ENCODE measurements at regions not wholly inside any gene's neighbourhood (a gene's known extent, or its start where the extent isn't known, plus 50 kb on each side); places are given as distances from the start of the nearest gene placed in this dataset.

DNA sequence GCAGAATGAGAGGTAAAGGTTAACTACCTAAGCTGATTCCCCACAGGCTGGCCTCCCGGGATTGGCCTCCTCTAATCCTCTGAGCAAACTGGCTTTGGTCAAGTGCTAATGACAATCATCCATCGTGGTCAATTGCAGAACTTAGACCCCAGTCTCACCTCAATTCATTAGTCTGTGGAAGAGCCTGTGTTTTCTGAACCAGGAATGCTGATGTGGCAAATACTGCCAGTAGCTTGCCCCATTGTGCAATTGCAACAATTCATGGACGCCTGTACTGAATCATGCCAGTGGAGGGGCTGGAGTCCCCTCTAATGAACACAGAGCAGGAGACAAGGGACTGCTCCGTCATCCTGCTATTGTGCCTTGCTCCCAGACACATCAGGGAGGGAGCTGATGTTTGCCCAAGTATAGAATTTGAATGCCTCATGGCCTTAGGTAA, 1256.5 kb downstream of the EFNB2 start:
- no peak overlapping the region for H3K4me3 ChIP-seq (ENCODE audit: low read depth, poor library complexity, severe bottlenecking)
- TF ChIP-seq, protein P1, sequence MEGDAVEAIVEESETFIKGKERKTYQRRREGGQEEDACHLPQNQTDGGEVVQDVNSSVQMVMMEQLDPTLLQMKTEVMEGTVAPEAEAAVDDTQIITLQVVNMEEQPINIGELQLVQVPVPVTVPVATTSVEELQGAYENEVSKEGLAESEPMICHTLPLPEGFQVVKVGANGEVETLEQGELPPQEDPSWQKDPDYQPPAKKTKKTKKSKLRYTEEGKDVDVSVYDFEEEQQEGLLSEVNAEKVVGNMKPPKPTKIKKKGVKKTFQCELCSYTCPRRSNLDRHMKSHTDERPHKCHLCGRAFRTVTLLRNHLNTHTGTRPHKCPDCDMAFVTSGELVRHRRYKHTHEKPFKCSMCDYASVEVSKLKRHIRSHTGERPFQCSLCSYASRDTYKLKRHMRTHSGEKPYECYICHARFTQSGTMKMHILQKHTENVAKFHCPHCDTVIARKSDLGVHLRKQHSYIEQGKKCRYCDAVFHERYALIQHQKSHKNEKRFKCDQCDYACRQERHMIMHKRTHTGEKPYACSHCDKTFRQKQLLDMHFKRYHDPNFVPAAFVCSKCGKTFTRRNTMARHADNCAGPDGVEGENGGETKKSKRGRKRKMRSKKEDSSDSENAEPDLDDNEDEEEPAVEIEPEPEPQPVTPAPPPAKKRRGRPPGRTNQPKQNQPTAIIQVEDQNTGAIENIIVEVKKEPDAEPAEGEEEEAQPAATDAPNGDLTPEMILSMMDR (IDR thresholded peaks at IDR 0.05): no peak
- no peak for TF ChIP-seq POLR2A (IDR thresholded peaks at IDR 0.05)
- intact Hi-C loops (cut with DNase I; ENCODE audit: low total_unique reads): no loop called here
- WGBS, 2 donors: 85 to 88% methylated on average over 4 of the region's 4 CpGs
- no peak for DNase-seq (ENCODE audit: low spot score in 2 of 2)

DNA sequence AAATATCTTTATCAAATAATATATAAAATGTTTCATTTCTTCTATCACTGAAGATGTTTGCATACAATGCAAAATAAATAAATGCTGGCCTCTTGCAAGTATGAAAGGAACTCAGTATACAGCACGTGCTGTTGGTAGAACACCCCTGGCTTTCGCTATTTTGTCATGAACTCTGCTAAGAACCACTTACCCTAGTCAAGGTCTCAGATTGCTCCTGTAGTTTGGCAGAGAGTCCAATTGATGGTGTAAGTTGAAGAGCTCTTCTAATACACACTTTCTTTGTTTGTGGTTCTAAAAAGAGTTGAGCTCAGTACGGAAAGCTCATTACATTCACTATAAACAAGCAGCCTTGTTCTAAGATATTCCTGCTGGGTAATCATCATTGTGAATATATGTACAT, 1258.9 kb downstream of the EFNB2 start:
- no peak overlapping the region for H3K4me3 ChIP-seq (ENCODE audit: low read depth, poor library complexity, severe bottlenecking)
- DNase-seq (ENCODE audit: low spot score in 2 of 2): no peak
- 91 to 92% methylated on average over 3 of the region's 3 CpGs for WGBS, 2 donors
- intact Hi-C loops (cut with DNase I; ENCODE audit: low total_unique reads): no loop called here
- TF ChIP-seq, protein P1 (IDR thresholded peaks at IDR 0.05): no peak
- no peak for TF ChIP-seq POLR2A (IDR thresholded peaks at IDR 0.05)

DNA sequence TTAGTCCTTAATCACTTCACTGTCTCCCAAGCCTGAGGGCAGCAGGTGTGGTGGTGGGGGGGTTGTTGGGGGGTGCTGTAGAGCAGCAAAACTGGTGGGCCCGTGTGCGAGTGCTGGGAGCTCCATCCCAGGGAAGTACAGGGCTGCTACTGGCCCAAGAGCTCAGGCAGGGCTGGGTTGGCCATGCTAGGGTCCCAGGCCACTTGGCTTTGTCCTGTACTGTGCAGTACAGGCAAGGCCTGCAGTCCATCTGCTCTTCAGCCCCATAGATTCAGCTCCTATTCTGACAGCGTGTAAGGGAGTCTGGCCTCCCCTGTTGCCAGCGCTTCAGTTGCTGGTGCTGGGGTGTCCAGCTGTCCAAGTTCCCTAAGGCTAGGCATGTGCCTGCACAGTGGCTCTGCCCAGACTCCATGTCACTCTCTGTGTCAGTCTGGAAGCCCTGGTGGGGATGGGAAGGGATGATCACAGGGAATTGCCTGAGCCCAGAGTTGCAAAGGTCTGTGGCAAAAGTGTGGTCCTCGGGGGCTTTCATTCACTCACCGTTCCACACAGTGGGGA, 1261.7 kb downstream of the EFNB2 start:
- DNase-seq (ENCODE audit: low spot score in 2 of 2): no peak
- TF ChIP-seq, protein P1 (IDR thresholded peaks at IDR 0.05): no peak
- TF ChIP-seq POLR2A (IDR thresholded peaks at IDR 0.05): no peak
- intact Hi-C loops (cut with DNase I; ENCODE audit: low total_unique reads): no loop called here
- H3K4me3 ChIP-seq (ENCODE audit: low read depth, poor library complexity, severe bottlenecking): no peak overlapping the region
- 90 to 94% methylated on average over 4 to 6 of the region's 6 CpGs for WGBS, 2 donors

DNA sequence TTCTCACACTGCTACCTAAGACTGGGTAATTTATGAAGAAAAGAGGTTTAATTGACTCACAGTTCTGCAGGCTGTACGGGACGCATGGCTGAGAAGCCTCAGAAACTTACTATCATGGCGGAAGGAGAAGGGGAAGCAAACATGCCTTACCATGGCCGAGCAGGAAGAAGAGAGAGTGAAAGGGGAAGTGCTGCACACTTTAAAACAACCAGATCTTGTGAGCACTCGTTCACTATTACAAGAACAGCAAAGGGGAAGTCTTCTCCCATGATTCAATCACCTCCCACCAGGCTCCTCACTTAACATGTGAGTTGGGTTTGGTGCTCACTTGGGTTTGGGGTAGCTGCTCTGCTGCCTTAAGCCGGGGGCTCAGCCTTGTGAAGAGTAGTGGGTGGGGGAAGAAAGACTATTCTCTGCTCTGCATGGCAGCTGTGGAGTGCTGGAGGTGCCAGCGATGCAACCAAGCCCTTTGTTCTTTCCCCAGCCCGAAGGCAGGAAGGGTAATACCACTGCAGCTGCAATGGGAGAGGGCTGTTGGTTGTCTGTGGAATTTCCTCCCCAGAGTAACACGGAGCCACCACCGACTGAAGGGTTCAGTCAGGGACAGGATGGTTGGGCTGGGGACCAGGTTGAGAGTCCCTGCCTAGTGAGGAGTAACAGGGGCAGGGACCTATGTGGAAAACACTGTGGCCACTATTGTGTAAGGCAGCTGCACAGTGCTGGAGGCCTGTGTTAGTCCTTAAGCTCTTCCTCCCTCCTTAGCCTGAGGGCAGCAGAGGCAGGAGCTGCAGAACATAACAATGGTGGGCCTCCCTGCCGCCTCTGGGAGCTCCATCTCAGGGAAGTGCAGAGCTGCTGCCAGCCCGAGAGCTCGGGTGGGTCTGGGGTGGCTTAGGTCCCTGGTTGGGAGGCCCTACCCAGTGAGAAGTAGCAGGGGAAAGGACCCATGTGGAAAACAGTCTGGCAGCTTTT, 1262.5 kb downstream of the EFNB2 start:
- WGBS, 2 donors: 75 to 77% methylated on average over 13 of the region's 13 CpGs
- no peak for TF ChIP-seq POLR2A (IDR thresholded peaks at IDR 0.05)
- TF ChIP-seq, protein P1 (IDR thresholded peaks at IDR 0.05): no peak
- no peak for DNase-seq (ENCODE audit: low spot score in 2 of 2)
- intact Hi-C loops (cut with DNase I; ENCODE audit: low total_unique reads): no loop called here
- H3K4me3 ChIP-seq (ENCODE audit: low read depth, poor library complexity, severe bottlenecking): no peak overlapping the region

DNA sequence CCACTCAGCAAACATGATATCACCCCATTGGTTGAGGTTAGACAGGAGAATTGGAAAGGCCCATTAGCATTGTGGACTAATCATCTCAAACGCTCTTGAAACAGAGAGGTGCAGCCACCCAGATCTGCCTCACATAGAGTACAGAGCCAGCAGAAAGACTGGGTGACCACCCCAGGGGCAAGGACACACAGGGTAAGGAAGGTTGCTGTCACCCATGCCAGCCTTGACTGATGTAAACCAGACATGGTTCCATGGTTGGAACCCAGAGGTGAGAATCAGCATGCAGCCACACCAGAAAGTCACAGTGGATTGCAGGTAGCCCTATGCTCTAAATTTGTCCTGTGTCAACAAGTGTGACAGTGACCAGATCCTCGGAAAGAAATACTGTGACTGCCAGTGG, 1268.8 kb downstream of the EFNB2 start:
- TF ChIP-seq POLR2A (IDR thresholded peaks at IDR 0.05): no peak
- TF ChIP-seq, protein P1 (IDR thresholded peaks at IDR 0.05): no peak
- WGBS, 2 donors: 83 to 88% methylated on average over 1 to 2 of the region's 2 CpGs
- intact Hi-C loops (cut with DNase I; ENCODE audit: low total_unique reads): no loop called here

More for the DNA sequence above, 1268.8 kb downstream of the EFNB2 start:
- DNase-seq (ENCODE audit: low spot score in 2 of 2): no peak
- H3K4me3 ChIP-seq (ENCODE audit: low read depth, poor library complexity, severe bottlenecking): no peak overlapping the region

Data from lower leg skin (tissue), 4 donors.